C1 segment of cervical spinal cord (tissue), 14 donors: ENCODE measurements at regions not wholly inside any gene's neighbourhood (a gene's known extent, or its start where the extent isn't known, plus 50 kb on each side); places are given as distances from the start of the nearest gene placed in this dataset.

Experiments used
- DNase-seq, 14 donors: peaks; one replicate each; lab custom pipeline; 2025; lab: John Stamatoyannopoulos, UW

DNA sequence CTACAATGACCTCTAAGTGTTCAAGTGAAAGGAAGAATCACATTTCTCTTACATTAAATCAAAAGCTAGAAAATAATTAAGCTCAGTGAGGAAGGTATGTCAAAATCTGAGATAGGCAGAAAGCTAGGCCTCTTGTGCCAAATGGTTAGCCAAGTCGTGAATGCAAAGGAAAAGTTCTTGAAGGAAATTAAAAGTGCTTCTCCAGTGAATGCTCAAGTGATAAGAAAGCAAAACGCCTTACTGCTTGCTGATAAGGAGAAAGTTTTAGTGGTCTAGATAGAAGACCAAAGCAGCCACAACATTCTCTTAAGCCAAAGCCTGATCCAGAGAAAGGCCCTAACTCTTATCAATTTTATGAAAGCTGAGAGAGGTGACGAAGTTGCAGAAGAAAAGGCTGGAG, 932.3 kb upstream of the ACVR2A start:
- no peak for DNase-seq

GRCh38 chr2:146908776-146909175, 936.1 kb upstream of the ACVR2A start:
- DNase-seq, result no peak

GRCh38 chr2:146898083-146898482, 946.7 kb upstream of the ACVR2A start:
- DNase-seq, result no peak

- DNase-seq, result no peak
Measured at GRCh38 chr2:146894514-146894913, 950.3 kb upstream of the ACVR2A start.

GRCh38 chr2:146893500-146894041, 951.3 kb upstream of the ACVR2A start:
- DNase-seq, result no peak

DNA sequence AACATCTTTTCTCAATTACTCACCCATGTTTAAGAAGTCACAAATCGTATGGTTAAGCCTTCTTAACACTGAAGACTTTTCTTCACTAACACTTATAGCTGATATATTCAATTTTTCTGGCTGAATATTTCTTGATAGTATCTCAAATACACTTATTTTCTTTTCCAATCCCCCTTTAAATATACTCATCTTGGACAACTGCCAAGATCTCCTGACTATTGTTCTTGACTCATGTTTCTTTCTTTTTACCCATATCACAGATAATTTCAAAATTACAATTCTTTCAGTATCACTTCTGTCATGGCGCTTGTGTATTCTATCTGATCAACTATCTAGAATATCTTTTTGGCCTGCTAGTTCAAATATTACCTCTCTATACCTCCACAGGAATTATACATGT, 954.3 kb upstream of the ACVR2A start:
- no peak for DNase-seq

- no peak for DNase-seq
Measured at GRCh38 chr2:146879882-146880281, 964.9 kb upstream of the ACVR2A start.

DNA sequence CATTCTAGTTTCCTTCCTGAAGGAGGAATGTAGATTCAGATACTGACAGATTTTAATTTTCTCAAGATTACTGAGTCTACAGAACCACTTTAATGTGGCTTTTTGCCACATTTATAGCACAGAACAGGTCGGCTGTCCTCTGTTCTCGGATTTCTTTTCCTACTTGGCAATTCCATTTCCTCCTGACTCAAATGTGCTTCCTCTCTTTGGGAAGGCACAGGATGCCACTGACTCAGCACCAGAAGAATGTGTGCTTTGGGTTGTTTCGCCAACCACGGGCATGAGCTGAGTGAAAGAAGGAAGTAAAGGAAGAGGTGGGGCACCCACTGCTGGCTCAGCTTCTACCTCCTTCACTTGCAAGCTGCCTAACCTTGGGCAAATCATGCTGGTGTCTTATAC, 970.6 kb upstream of the ACVR2A start:
- DNase-seq, result no peak

DNA sequence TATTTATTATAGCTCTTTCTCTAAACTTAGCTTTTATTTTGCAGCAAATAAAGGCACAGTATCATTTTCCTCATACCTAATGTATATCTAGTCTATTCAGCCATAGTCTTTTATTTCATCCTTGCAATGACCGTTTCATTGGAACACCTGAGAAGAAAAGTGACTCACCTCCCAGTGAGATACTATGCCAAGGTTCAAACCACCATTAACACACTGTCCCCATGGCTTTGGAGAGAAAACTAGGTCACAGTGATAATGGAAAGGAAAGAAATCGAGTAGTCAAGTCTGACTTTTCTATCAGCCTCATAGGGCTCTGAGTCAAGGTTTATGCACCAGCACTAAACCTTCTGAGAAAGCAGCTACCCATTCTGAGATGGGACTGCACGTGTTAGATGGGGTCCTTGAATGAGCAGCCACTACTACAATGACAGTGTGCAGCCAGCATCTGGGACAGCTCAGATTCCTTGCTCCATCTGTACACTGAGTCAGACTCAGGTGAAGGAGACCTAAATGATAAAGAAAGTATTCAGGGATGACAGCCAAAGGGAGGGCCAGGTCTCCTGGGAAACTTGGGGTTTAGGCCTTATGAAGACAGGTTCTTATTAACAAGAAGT, 971.1 kb upstream of the ACVR2A start:
- no peak for DNase-seq

DNA sequence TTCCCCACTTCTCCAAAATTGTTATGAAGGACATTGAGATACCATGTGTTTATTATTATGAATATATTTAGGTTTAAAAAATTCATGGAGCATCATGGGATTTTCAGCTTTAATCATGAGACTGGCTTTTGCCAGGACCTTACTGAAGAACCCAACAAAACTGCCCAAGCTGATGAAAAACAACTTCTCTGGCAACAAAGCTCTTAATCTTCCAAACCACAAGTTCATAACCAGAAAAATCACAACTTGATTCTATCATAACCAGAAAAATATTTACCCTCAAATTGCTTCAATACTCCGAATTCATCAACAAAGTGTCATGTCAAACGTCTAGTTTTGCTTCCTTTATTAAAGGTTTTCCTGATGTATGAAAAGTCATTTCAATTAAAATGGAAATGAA, 971.8 kb upstream of the ACVR2A start:
- DNase-seq, result no peak

GRCh38 chr2:146870691-146871090, 974.1 kb upstream of the ACVR2A start:
- no peak for DNase-seq

- no peak for DNase-seq
Measured at GRCh38 chr2:146869328-146869727, 975.5 kb upstream of the ACVR2A start.

DNA sequence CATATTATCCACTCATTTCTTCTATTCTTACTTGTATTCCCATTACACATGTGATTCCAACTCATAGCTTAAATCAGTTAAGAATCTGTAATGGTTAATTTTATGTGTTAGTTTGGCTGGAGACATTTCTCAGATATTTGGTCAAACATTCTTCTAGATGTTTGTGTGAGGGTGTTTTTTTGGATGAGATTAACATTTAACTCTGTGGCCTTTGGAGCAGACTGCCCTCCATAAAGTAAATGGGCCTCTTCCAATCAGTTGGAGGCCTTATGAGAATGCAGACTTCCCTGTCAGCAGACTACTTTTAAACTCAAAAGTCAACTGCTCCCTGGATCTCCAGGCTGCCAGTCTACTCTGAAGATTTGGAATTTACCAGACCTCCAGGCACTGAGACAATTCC, 976.8 kb upstream of the ACVR2A start:
- no peak for DNase-seq

DNA sequence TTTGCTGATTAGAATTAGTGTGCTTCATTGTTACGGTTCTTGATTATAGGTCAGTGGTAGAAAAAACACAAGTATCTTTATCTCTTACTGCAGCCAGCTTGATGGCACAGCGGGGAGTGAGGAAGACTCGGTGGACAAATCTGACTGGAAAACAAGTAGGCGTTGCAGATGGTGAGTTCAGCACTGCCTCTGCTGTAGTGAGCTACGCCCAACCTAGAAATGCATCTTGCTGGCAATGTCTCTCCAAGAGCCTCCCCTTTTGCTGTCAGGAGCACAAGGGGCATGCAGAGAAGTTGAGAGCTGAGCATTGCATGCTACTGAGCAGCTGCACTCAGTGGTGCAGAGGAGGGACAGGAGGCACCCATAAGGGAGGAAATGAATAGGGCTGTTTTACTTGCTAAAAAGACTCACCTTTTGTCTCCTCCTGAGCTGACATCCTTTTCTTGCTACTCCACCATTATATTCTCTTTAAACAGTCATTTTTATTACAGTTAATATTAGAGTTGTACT, 977.3 kb upstream of the ACVR2A start:
- no peak for DNase-seq

DNA sequence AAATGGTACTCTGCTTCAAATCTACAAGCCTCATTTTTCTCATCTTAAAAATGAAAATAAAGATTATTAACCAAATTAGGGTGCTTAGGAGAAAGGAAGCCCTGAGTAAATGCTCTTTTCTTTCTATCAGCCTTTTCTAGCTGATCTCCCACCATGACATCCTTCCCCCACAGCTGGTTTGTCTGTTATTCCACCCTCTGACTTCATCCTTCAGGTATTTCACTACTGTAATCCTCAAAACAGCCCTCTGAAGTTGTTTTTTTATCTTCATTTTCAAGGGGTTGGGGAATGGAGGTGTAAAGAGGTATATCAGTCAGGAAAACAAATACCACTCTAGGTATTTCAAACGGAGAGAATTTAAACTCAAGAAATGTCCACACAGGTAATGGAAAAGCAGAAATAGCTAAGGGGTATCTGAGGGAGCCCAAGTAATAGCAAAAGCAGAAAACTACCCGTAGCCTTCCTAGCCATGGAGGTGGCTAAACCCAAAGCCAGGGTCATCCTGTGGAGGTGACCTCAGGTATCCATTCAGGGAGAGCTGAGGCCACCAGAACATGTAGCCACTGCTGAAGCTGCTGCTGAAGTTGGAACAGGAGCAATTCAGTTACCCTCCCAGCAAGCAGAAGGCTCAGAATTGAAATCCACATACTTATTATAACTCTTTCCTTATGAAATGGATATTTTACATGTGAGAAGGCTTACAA, 990.9 kb upstream of the ACVR2A start:
- no peak for DNase-seq

GRCh38 chr2:146852661-146853060, 992.2 kb upstream of the ACVR2A start:
- no peak for DNase-seq

- DNase-seq, result no peak
Measured at GRCh38 chr2:146850746-146851145, 994.1 kb upstream of the ACVR2A start.

GRCh38 chr2:146847846-146848245, 997.0 kb upstream of the ACVR2A start:
- no peak for DNase-seq

DNA sequence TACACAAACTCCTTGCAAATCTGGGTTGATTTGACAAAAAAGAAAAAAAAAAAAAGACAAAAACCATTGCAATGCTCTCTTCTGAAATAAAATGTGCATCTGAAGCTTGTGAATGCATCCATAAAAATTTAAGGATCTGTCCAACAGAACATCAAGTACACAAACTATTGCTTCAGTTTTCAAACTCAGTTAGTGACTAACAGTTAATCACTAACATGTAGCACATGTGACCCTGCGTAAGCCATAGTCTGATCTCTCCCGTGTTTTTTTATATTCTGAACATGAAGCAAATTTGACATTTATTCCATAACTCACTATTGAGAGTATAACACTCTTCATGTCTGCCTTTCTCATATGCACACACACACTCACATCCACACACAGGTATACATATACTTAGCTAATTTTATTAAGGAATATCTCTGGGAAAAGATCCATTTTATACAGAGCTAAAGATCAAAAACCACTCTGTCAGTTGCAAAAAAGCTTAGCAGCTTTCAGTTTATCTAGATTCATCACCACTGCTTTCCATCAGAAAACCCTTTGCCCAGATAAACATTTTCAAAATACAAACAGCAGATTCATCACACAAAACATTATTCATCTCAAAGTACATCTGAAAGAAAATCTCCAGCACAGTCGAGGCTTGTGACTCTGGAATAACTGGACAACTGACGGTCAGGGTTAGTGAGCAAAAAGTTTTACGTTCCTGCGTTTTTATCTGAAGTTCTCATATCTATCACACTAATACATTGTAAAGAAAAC, 1000.4 kb upstream of the ACVR2A start:
- no peak for DNase-seq

DNA sequence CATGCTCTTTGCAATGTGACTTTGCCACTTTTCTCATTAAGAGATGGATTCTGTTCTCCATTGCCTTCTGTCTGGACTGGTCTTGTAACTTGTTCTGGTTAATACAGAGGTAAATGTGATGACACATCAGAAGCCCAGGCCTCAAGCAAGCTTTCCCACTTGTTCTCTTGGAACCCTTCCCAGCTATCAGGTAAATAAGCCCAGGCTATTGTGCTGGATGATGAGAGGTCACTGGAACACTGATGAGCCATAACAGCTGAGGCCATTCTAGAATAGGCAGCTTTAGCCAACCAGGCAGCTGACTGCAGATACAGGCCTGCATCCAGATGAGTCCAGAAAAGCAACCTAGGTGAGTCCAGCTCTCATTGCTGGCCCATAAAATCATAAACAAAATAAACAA, 1007.0 kb upstream of the ACVR2A start:
- DNase-seq, result no peak

GRCh38 chr2:146826388-146826787, 1018.4 kb upstream of the ACVR2A start:
- no peak for DNase-seq

DNA sequence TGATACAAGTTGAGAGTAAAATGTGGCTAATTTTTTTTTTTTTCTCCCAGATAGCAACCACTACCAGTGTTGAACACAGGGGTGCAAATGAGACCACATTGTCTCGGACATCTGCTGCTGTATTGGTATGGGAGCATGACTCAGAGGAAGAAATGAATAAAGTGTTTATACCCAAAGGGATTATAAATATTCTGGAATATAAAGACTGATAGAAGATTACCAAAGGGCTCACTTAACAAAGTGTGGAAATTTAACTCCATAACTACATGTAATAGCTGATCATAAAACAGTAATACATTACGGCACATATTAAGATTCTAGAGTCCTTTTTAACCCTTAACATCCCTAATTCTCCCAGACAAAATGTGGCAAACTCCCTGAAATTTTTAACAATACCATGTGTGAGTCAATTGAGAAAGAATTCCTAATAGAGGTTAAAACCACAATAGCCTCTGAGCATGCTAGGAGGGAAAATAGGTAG, 1023.0 kb upstream of the ACVR2A start:
- DNase-seq, result no peak
